ENCODE measurements at regions not wholly inside any gene's neighbourhood (a gene's known extent, or its start where the extent isn't known, plus 50 kb on each side); places are given as distances from the start of the nearest gene placed in this dataset.
"Not testable (repeated sequence)": the region's sequence is repeated elsewhere in the genome, so short reads cannot be mapped to it uniquely, and the experiment has no call there.

- DNase-seq = not testable (repeated sequence)
Measured at GRCh38 chr15:83335542-83335941, 51.1 kb upstream of the BNC1 start.

- no peak for DNase-seq
Measured at GRCh38 chr15:83339396-83339795, 54.9 kb upstream of the BNC1 start.

- DNase-seq = no peak
Measured at GRCh38 chr15:83340087-83340486, 55.6 kb upstream of the BNC1 start.

- DNase-seq = no peak
Measured at GRCh38 chr15:83346342-83346741, 61.9 kb upstream of the BNC1 start.

- DNase-seq = peak; percentile 26
Measured at GRCh38 chr15:83352119-83352518, 67.7 kb upstream of the BNC1 start.

GRCh38 chr15:83356501-83357399 is 72.3 kb upstream of the BNC1 start:
- DNase-seq = peak; percentile 42

- no peak for DNase-seq
Measured at GRCh38 chr15:83358972-83359564, 74.6 kb upstream of the BNC1 start.

- DNase-seq = no peak
Measured at GRCh38 chr15:83362706-83363105, 78.2 kb upstream of the BNC1 start.

GRCh38 chr15:83364501-83364900 is 80.0 kb upstream of the BNC1 start:
- no peak for DNase-seq

- peak; percentile 50 for DNase-seq
Measured at GRCh38 chr15:83365370-83365938, 81.0 kb upstream of the BNC1 start.

GRCh38 chr15:83372434-83372891 is 74.7 kb upstream of the SH3GL3 start:
- peak; percentile 10 for DNase-seq

- DNase-seq = no peak
Measured at GRCh38 chr15:83378921-83379578, 68.1 kb upstream of the SH3GL3 start.

GRCh38 chr15:83379579-83379959 is 67.6 kb upstream of the SH3GL3 start:
- DNase-seq = peak; percentile 79

- peak; percentile 60 for DNase-seq
Measured at GRCh38 chr15:83380059-83380458, 67.1 kb upstream of the SH3GL3 start.

- DNase-seq = peak; percentile 54
Measured at GRCh38 chr15:83380682-83381081, 66.5 kb upstream of the SH3GL3 start.

GRCh38 chr15:83383608-83384139 is 63.5 kb upstream of the SH3GL3 start:
- not testable (repeated sequence) for DNase-seq

- peak; percentile 7 for DNase-seq
Measured at GRCh38 chr15:83396101-83396500, 51.0 kb upstream of the SH3GL3 start.

All from fibroblast of skin of back (primary cell).